ENCODE measurements at regions not wholly inside any gene's neighbourhood (a gene's known extent, or its start where the extent isn't known, plus 50 kb on each side); places are given as distances from the start of the nearest gene placed in this dataset.

DNA sequence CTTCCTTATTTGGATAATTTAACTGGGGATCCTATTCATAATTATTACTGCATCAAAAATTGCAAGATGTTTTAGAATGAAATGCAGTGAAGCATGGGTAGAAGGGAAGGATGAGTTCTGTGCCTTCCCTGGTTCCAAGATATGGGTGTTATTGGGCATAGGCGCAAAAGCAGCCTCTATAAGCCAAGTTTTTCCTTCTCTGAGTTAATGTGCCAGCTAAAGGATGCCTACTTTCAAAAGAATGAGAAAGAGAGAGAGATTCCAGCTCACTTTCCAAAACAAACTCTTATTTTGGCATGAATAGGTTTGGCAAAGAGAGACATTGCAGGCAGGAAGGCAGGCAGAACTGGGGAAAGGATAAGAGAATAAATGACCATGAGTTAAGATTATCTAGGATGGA, 270.2 kb downstream of the TAFA4 start (continued):
- TF ChIP-seq CHD7 (IDR thresholded peaks at IDR 0.05; ENCODE audit: insufficient replicate concordance, low read length) (no peak), SRF (IDR thresholded peaks at IDR 0.05; ENCODE audit: low read depth, low read length) (no peak), TEAD4 (IDR thresholded peaks at IDR 0.05; ENCODE audit: low read depth, low read length) (no peak), KDM4A (IDR thresholded peaks at IDR 0.05; ENCODE audit: low read depth, low read length, severe bottlenecking) (no peak), ASH2L (IDR thresholded peaks at IDR 0.05; ENCODE audit: low read length) (no peak), RAD21 (IDR thresholded peaks at IDR 0.05 in 1 of 2, conservative IDR thresholded peaks at IDR 0.05 in 1 of 2; ENCODE audit: low read depth in 2 of 2, low read length in 2 of 2) (no peak), SP4 (IDR thresholded peaks at IDR 0.05; ENCODE audit: low read length) (no peak)
